ENCODE measurements at regions not wholly inside any gene's neighbourhood (a gene's known extent, or its start where the extent isn't known, plus 50 kb on each side); places are given as distances from the start of the nearest gene placed in this dataset.

- H3K27me3 ChIP-seq (ENCODE audit: control insufficient read depth, insufficient read depth, low read length): peaks cover 7% of the 10 kb centered on the region
- H3K27me3 Mint-ChIP-seq: peaks cover 29% of the 10 kb centered on the region
- H3K4me3 ChIP-seq (ENCODE audit: low read depth, low read length): no peak overlapping the region
- H3K9me3 ChIP-seq (ENCODE audit: control insufficient read depth in 2 of 2, low read length in 2 of 2): no peaks in the 10 kb centered on the region
- H3K27ac Mint-ChIP-seq: no peak overlapping the region
- H3K4me1 ChIP-seq (ENCODE audit: control insufficient read depth, insufficient read depth, low read length, poor library complexity, severe bottlenecking): peaks cover 3% of the 10 kb centered on the region
- H3K4me1 Mint-ChIP-seq: peaks cover 0 to 12% (median 4%) of the 10 kb centered on the region in 4 donors
- peak overlapping the region in 1 of 4 donors; percentile 22 for H3K4me3 Mint-ChIP-seq
- no peak overlapping the region for H3K27ac ChIP-seq (ENCODE audit: insufficient read depth, low read length, poor library complexity, severe bottlenecking)
- ATAC-seq (ENCODE audit: low read depth in 2 of 2): no peak
- H3K9me3 Mint-ChIP-seq: peaks cover 0 to 3% (median 0%) of the 10 kb centered on the region in 7 donors
- H3K36me3 ChIP-seq (ENCODE audit: control insufficient read depth, insufficient read depth, low read length): no peaks in the 10 kb centered on the region
- H3K36me3 Mint-ChIP-seq: no peaks in the 10 kb centered on the region
- DNase-seq: no peak
Observed at GRCh38 chr5:159775890-159776289, 140.4 kb upstream of the ADRA1B start.

- Mint-ChIP-seq H3K9me3 (peaks cover 0 to 4% (median 0%) of the 10 kb centered on the region in 7 donors), H3K27ac (no peak overlapping the region), H3K27me3 (peaks cover 29% of the 10 kb centered on the region), H3K36me3 (no peaks in the 10 kb centered on the region), H3K4me3 (no peak overlapping the region), H3K4me1 (peaks cover 0 to 12% (median 4%) of the 10 kb centered on the region in 4 donors)
- Histone ChIP-seq H3K9me3 (ENCODE audit: control insufficient read depth in 2 of 2, low read length in 2 of 2) (no peaks in the 10 kb centered on the region), H3K27me3 (ENCODE audit: control insufficient read depth, insufficient read depth, low read length) (peaks cover 6% of the 10 kb centered on the region), H3K4me3 (ENCODE audit: low read depth, low read length) (no peak overlapping the region), H3K36me3 (ENCODE audit: control insufficient read depth, insufficient read depth, low read length) (no peaks in the 10 kb centered on the region), H3K4me1 (ENCODE audit: control insufficient read depth, insufficient read depth, low read length, poor library complexity, severe bottlenecking) (peaks cover 3% of the 10 kb centered on the region), H3K27ac (ENCODE audit: insufficient read depth, low read length, poor library complexity, severe bottlenecking) (no peak overlapping the region)
- DNase-seq: no peak
- no peak for ATAC-seq (ENCODE audit: low read depth in 2 of 2)
Observed at GRCh38 chr5:159777049-159777660, 139.1 kb upstream of the ADRA1B start.

DNA sequence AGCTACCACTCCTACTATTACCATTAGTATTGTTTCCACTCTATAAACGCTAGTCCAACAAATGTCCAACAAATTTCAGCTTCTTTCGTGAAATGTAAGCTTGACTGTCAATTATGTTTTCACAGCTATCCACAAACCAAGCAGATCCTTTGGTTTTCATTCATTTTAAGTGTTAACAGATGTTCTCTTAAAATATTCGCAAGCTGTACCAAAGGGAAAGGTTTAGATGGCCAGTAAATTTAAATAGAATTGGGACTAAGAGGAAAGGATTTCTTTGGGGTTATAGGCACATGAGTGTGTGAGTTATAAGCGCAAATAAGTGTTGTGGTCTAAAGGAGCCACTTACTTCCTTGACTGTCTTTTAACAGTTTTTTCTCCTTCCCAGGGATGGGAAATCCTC is 136.8 kb upstream of the ADRA1B start:
- ATAC-seq (ENCODE audit: low read depth in 2 of 2) (no peak), DNase-seq (no peak)
- Mint-ChIP-seq H3K4me3 (no peak overlapping the region), H3K4me1 (peaks cover 0 to 4% (median 1%) of the 10 kb centered on the region in 4 donors), H3K36me3 (no peaks in the 10 kb centered on the region), H3K27me3 (peaks cover 22% of the 10 kb centered on the region), H3K9me3 (peaks cover 0 to 4% (median 0%) of the 10 kb centered on the region in 7 donors), H3K27ac (no peak overlapping the region)
- no peaks in the 10 kb centered on the region for H3K4me1 ChIP-seq (ENCODE audit: control insufficient read depth, insufficient read depth, low read length, poor library complexity, severe bottlenecking)
- no peak overlapping the region for H3K27ac ChIP-seq (ENCODE audit: insufficient read depth, low read length, poor library complexity, severe bottlenecking)
- H3K27me3 ChIP-seq (ENCODE audit: control insufficient read depth, insufficient read depth, low read length): no peaks in the 10 kb centered on the region
- no peak overlapping the region for H3K4me3 ChIP-seq (ENCODE audit: low read depth, low read length)
- no peaks in the 10 kb centered on the region for H3K36me3 ChIP-seq (ENCODE audit: control insufficient read depth, insufficient read depth, low read length)
- H3K9me3 ChIP-seq (ENCODE audit: control insufficient read depth in 2 of 2, low read length in 2 of 2): no peaks in the 10 kb centered on the region

- Histone ChIP-seq H3K27ac (ENCODE audit: insufficient read depth, low read length, poor library complexity, severe bottlenecking) (no peak overlapping the region), H3K27me3 (ENCODE audit: control insufficient read depth, insufficient read depth, low read length) (no peaks in the 10 kb centered on the region), H3K4me1 (ENCODE audit: control insufficient read depth, insufficient read depth, low read length, poor library complexity, severe bottlenecking) (no peaks in the 10 kb centered on the region), H3K9me3 (ENCODE audit: control insufficient read depth in 2 of 2, low read length in 2 of 2) (no peaks in the 10 kb centered on the region), H3K36me3 (ENCODE audit: control insufficient read depth, insufficient read depth, low read length) (no peaks in the 10 kb centered on the region), H3K4me3 (ENCODE audit: low read depth, low read length) (no peak overlapping the region)
- DNase-seq (no peak), ATAC-seq (ENCODE audit: low read depth in 2 of 2) (no peak)
- Mint-ChIP-seq H3K4me1 (peaks cover 0 to 2% (median under 1%) of the 10 kb centered on the region in 4 donors), H3K4me3 (no peak overlapping the region), H3K36me3 (no peaks in the 10 kb centered on the region), H3K27ac (no peak overlapping the region), H3K9me3 (peaks cover 0 to 4% (median 0%) of the 10 kb centered on the region in 7 donors), H3K27me3 (peaks cover 20% of the 10 kb centered on the region)
Observed at GRCh38 chr5:159780246-159780645, 136.0 kb upstream of the ADRA1B start.

DNA sequence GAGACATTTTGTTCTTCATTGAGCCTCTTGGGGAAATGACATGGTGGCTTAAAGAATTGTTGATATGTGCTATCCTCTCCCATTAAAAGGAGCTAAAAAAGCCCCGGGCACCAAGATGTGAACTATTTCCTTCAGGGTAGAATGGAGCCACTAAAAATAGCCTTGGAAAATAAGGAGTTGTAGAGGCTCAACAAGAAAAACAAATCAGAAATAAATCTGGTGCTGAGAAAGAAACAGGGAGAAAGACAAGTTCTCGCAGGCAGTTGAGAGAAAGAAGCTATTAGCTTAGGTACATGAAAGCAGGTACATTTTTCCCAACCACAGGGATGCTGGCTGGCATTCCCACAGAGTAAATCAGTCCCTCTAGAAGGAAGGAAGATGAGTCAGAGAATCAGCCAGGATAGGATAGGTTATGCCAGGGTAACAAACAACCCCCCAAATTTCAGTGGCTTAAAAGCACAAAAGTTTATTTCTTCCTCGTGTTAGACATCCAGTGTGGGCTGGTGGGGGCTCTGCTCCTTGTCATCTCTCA is 134.6 kb upstream of the ADRA1B start:
- ATAC-seq (ENCODE audit: low read depth in 2 of 2) (no peak), DNase-seq (no peak)
- peaks cover 20% of the 10 kb centered on the region for H3K27me3 Mint-ChIP-seq
- H3K4me1 ChIP-seq (ENCODE audit: control insufficient read depth, insufficient read depth, low read length, poor library complexity, severe bottlenecking): no peaks in the 10 kb centered on the region
- no peaks in the 10 kb centered on the region for H3K36me3 Mint-ChIP-seq
- H3K9me3 Mint-ChIP-seq: peaks cover 0 to 4% (median 0%) of the 10 kb centered on the region in 7 donors
- no peak overlapping the region for H3K27ac Mint-ChIP-seq
- no peaks in the 10 kb centered on the region for H3K36me3 ChIP-seq (ENCODE audit: control insufficient read depth, insufficient read depth, low read length)
- H3K9me3 ChIP-seq (ENCODE audit: control insufficient read depth in 2 of 2, low read length in 2 of 2): no peaks in the 10 kb centered on the region
- H3K27me3 ChIP-seq (ENCODE audit: control insufficient read depth, insufficient read depth, low read length): peaks cover 2% of the 10 kb centered on the region
- H3K4me1 Mint-ChIP-seq: peaks cover 0 to 2% (median 0%) of the 10 kb centered on the region in 4 donors
- no peak overlapping the region for H3K27ac ChIP-seq (ENCODE audit: insufficient read depth, low read length, poor library complexity, severe bottlenecking)
- no peak overlapping the region for H3K4me3 ChIP-seq (ENCODE audit: low read depth, low read length)
- no peak overlapping the region for H3K4me3 Mint-ChIP-seq

DNA sequence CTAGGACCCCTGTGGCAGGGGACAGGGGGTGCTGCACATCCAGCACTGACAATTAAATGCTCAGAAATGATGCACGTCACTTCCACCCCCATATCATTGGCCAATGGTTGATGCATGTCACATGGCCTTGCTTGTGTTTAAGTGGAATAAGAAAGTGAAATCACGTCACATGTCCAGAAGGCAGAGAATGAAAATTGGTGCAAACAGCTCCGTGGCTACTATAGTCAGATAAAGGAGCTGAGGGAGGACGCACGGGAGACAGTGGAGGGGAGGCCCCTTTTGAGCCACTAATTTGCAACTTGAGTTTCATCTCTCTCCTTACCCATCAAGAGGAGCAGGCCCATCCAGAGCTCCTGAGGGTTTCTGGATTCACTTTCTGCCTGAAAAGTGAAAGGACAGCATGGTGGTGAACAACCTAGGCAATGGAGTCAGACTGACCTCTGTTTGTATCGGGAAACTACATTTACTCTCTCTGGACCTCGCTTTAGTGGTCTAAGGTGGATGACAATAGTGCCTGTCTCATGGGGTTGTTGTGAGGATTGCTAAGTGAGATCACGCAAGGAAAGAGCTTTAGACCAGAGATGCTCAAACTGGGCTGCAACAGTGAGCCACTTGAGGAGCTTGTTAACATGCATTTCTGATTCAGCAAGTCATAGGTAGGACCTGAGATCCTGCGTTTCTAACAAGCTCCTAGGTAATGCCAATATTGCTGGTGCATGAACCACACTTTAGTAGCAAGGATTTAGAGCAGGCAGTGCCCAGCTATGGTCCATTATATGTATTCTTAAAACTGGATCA is 133.9 kb upstream of the ADRA1B start:
- H3K27me3 Mint-ChIP-seq: peaks cover 20% of the 10 kb centered on the region
- Histone ChIP-seq H3K4me3 (ENCODE audit: low read depth, low read length) (no peak overlapping the region), H3K36me3 (ENCODE audit: control insufficient read depth, insufficient read depth, low read length) (no peaks in the 10 kb centered on the region), H3K4me1 (ENCODE audit: control insufficient read depth, insufficient read depth, low read length, poor library complexity, severe bottlenecking) (no peaks in the 10 kb centered on the region), H3K27ac (ENCODE audit: insufficient read depth, low read length, poor library complexity, severe bottlenecking) (no peak overlapping the region), H3K9me3 (ENCODE audit: control insufficient read depth in 2 of 2, low read length in 2 of 2) (no peaks in the 10 kb centered on the region), H3K27me3 (ENCODE audit: control insufficient read depth, insufficient read depth, low read length) (peaks cover 2% of the 10 kb centered on the region)
- no peaks in the 10 kb centered on the region for H3K36me3 Mint-ChIP-seq
- H3K27ac Mint-ChIP-seq: no peak overlapping the region
- H3K4me1 Mint-ChIP-seq: peaks cover 0 to 2% (median 0%) of the 10 kb centered on the region in 4 donors
- ATAC-seq (ENCODE audit: low read depth in 2 of 2) (no peak), DNase-seq (no peak)
- H3K4me3 Mint-ChIP-seq: no peak overlapping the region
- H3K9me3 Mint-ChIP-seq: peaks cover 0 to 4% (median 0%) of the 10 kb centered on the region in 7 donors

DNA sequence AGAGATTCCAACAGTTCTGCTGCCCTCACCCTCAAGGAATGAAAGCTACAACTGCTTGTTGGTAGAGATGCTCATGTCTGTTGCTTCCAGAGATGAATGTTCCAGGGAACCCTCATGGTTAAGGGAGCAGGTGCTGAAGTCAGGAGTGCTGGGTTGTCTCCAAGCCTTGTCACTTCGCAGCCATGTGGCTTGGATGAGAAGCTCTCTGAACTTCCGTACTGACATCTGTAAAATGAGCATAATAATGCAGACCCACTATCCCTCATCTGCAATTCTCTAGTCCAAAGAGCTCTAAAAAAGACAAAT is 133.3 kb upstream of the ADRA1B start:
- Histone ChIP-seq H3K36me3 (ENCODE audit: control insufficient read depth, insufficient read depth, low read length) (no peaks in the 10 kb centered on the region), H3K27ac (ENCODE audit: insufficient read depth, low read length, poor library complexity, severe bottlenecking) (no peak overlapping the region), H3K9me3 (ENCODE audit: control insufficient read depth in 2 of 2, low read length in 2 of 2) (no peaks in the 10 kb centered on the region), H3K27me3 (ENCODE audit: control insufficient read depth, insufficient read depth, low read length) (peaks cover 2% of the 10 kb centered on the region), H3K4me3 (ENCODE audit: low read depth, low read length) (no peak overlapping the region), H3K4me1 (ENCODE audit: control insufficient read depth, insufficient read depth, low read length, poor library complexity, severe bottlenecking) (no peaks in the 10 kb centered on the region)
- no peak for DNase-seq
- no peaks in the 10 kb centered on the region for H3K36me3 Mint-ChIP-seq
- no peak overlapping the region for H3K4me3 Mint-ChIP-seq
- no peak overlapping the region for H3K27ac Mint-ChIP-seq
- ATAC-seq (ENCODE audit: low read depth in 2 of 2): no peak
- peaks cover 15% of the 10 kb centered on the region for H3K27me3 Mint-ChIP-seq
- H3K9me3 Mint-ChIP-seq: peaks cover 0 to 4% (median 0%) of the 10 kb centered on the region in 7 donors
- peaks cover 0 to 2% (median 0%) of the 10 kb centered on the region in 4 donors for H3K4me1 Mint-ChIP-seq

Data from CD4-positive, CD25-positive, alpha-beta regulatory T cell (primary cell).